ENCODE measurements at regions not wholly inside any gene's neighbourhood (a gene's known extent, or its start where the extent isn't known, plus 50 kb on each side); places are given as distances from the start of the nearest gene placed in this dataset.

DNA sequence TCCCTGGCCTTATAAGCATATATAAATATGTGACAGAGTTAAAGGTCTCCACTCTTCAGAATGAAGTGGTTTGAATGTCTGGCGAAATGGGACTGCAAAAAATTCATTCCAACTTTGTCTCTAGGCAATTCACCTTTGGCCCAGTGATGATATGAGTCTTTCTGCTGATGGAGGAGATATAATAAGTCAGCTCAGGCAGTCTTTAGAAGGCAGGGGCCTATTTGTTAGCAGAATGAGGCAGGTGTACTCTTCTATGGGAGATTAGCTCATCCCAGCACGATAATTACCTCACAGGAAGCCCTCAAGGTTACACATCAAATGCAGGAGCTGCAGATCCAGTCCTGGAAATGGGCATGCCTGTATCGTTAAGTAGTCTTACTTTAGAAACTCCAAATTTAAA lies 300.5 kb downstream of the NR2F1-AS1 start:
- no peak for TF ChIP-seq CTCF (conservative IDR thresholded peaks at IDR 0.05; ENCODE audit: low read depth in 2 of 2)
- no peak for TF ChIP-seq ZNF331 (CRISPR knock-in tag; IDR thresholded peaks at IDR 0.05; ENCODE audit: low read depth)
- no peak for TF ChIP-seq POLR2AphosphoS5 (IDR thresholded peaks at IDR 0.05; ENCODE audit: low read depth)
- no peak for TF ChIP-seq EZH2 (IDR thresholded peaks at IDR 0.05; ENCODE audit: low read depth, unreplicated experiment)
- no peak for TF ChIP-seq EZH2phosphoT487 (IDR thresholded peaks at IDR 0.05; ENCODE audit: unreplicated experiment)
- no peak for TF ChIP-seq REST (IDR thresholded peaks at IDR 0.05; ENCODE audit: unreplicated experiment)

Data from GM23338 (cell line).